A673 (cell line): ENCODE measurements at regions not wholly inside any gene's neighbourhood (a gene's known extent, or its start where the extent isn't known, plus 50 kb on each side); places are given as distances from the start of the nearest gene placed in this dataset.

Source experiments
- BruUV-seq: library from RNA; stranded (reverse); fragments of 400-500 nt; replicated peaks from 2 replicates; lab custom pipeline; 2021; lab: Mats Ljungman, UMichigan
- CTCF ChIA-PET: fragments of 300-600 bp; sonication (Branson Sonifier 250); formaldehyde crosslinking; loops from one replicate; lab custom pipeline; 2022; ENCODE audit warnings: antibody characterized with exemption; lab: Charles Lee
- POLR2A ChIA-PET: fragments of 300-600 bp; sonication (Branson Sonifier 250); formaldehyde crosslinking; loops from one replicate; lab custom pipeline; 2022; ENCODE audit warnings: antibody characterized with exemption; ENCODE audit not compliant: low non-redundant PET; lab: Charles Lee
- DNase-seq: peaks from one replicate; pipeline ENCODE4 v3.0.0-alpha.2; 2015; ENCODE audit warnings: low spot score
- H3K27ac ChIP-seq: fragments of 200-600 bp; sonication (generic); 2 replicates; pipeline ENCODE4 v1.5.1; 2016; ENCODE audit warnings: mixed run types, low read depth, mild to moderate bottlenecking, mixed read lengths, antibody characterized with exemption, low read length; ENCODE audit not compliant: poor library complexity, severe bottlenecking
- H3K27me3 ChIP-seq: fragments of 200-600 bp; sonication (generic); replicated peaks from 2 replicates; pipeline ENCODE4 v1.6.1; 2017; ENCODE audit warnings: mixed run types, low read depth, mild to moderate bottlenecking, mixed read lengths, antibody characterized with exemption, low read length; ENCODE audit not compliant: insufficient read depth, poor library complexity
- H3K36me3 ChIP-seq: fragments of 200-600 bp; sonication (generic); 2 replicates; pipeline ENCODE4 v1.6.1; 2016; ENCODE audit warnings: mixed run types, mild to moderate bottlenecking, mixed read lengths, antibody characterized with exemption, low read length; ENCODE audit not compliant: insufficient read depth, poor library complexity, severe bottlenecking
- H3K4me1 ChIP-seq: fragments of 200-600 bp; sonication (generic); 2 replicates; pipeline ENCODE4 v1.6.1; 2017; ENCODE audit warnings: mixed run types, mild to moderate bottlenecking, mixed read lengths, antibody characterized with exemption, low read length; ENCODE audit not compliant: insufficient read depth, poor library complexity, severe bottlenecking
- H3K4me3 ChIP-seq: fragments of 200-600 bp; sonication (generic); 2 replicates; pipeline ENCODE4 v1.5.1; 2016; ENCODE audit warnings: low read depth, mixed run types, mild to moderate bottlenecking, mixed read lengths, low read length; ENCODE audit not compliant: poor library complexity, severe bottlenecking
- H3K9me3 ChIP-seq: fragments of 200-600 bp; sonication (generic); 2 replicates; pipeline ENCODE4 v1.6.1; 2016; ENCODE audit warnings: mixed run types, low read depth, mild to moderate bottlenecking, mixed read lengths, antibody characterized with exemption, low read length; ENCODE audit not compliant: poor library complexity, severe bottlenecking
- CTCF ChIP-seq: fragments of 300-800, 200-600 bp; sonication (generic); conservative IDR thresholded peaks from 2 replicates; pipeline ENCODE4 v1.5.1; 2017; ENCODE audit warnings: low read depth, mild to moderate bottlenecking, antibody characterized with exemption, low read length, moderate library complexity, mixed read lengths
- EZH2 ChIP-seq: fragments of 200-600 bp; sonication (generic); IDR thresholded peaks from 2 replicates; pipeline ENCODE4 v1.6.1; 2017; ENCODE audit warnings: borderline replicate concordance, low read depth, mild to moderate bottlenecking, mixed read lengths, antibody characterized with exemption, low read length; ENCODE audit not compliant: poor library complexity, severe bottlenecking
- intact Hi-C: fragments of 100-400 bp; cut with micrococcal nuclease; formaldehyde crosslinking; loops from one replicate; pipeline ENCODE4 v1.10.0; 2022; ENCODE audit not compliant: unreplicated experiment

DNA sequence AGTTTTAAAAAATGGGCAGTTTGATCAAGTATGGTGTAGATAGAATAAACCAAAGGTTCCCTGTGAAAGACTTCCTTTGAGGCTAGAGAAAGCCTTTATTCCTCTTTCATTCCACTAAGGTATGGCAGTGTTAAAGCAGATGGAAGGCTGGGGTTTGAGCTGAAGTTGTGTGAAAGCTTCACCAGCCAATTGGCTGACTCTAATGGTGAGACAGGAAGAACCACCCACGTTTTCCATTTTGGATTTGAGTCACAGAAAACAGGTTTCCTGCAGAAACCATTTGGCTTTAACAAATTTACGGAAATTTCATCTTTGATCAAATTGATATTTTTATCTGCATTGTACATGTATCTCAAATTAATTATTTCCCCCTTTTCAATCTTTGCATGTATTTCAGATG, 455.0 kb downstream of the PCNX1 start:
- Histone ChIP-seq H3K36me3 (no peaks in the 10 kb centered on the region), H3K27me3 (no peaks in the 10 kb centered on the region), H3K9me3 (no peaks in the 10 kb centered on the region), H3K27ac (peak overlapping the region; percentile 61), H3K4me1 (peaks cover 44% of the 10 kb centered on the region), H3K4me3 (no peak overlapping the region)
- intact Hi-C loops = no loop called here
- no TSS peak for BruUV-seq
- ChIA-PET POLR2A (no interaction called here), CTCF (no interaction called here)
- TF ChIP-seq CTCF (no peak), EZH2 (no peak)
- DNase-seq = peak; percentile 50

DNA sequence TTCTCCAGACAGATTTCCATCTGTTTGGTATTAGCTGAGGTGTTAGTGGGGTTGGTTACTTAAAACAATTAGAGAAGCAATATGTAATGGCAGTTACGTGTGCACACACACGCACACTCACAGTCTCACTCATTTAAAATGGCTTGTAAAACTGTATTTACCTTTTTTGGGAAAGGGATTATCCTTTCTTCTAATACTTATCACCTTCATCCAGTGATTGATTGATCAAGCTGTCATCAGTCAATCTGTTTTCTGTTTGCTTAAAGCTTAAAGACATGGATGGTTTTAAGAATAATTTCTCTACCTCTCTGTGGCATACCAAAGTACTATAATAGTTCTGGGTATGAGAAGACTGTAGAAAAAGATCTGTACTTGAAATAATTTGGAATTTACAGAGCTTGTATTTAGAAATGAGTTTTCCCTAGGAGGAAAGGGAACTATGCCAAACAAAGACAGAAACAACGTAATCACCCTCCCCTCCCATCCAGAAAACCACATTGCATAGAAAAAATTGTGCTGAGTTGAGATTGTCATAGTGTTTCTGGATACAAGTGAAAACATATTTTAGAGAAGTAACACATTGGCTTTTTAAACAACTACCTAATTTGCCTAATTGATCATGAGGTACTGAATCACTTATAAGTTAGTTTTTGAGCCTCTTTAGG, 455.8 kb downstream of the PCNX1 start:
- ChIA-PET CTCF (no interaction called here), POLR2A (no interaction called here)
- Histone ChIP-seq H3K27ac (peak overlapping the region; percentile 61), H3K36me3 (no peaks in the 10 kb centered on the region), H3K27me3 (no peaks in the 10 kb centered on the region), H3K4me1 (peaks cover 44% of the 10 kb centered on the region), H3K4me3 (no peak overlapping the region), H3K9me3 (no peaks in the 10 kb centered on the region)
- intact Hi-C loops = no loop called here
- TF ChIP-seq EZH2 (no peak), CTCF (no peak)
- DNase-seq = no peak
- BruUV-seq = no TSS peak

DNA sequence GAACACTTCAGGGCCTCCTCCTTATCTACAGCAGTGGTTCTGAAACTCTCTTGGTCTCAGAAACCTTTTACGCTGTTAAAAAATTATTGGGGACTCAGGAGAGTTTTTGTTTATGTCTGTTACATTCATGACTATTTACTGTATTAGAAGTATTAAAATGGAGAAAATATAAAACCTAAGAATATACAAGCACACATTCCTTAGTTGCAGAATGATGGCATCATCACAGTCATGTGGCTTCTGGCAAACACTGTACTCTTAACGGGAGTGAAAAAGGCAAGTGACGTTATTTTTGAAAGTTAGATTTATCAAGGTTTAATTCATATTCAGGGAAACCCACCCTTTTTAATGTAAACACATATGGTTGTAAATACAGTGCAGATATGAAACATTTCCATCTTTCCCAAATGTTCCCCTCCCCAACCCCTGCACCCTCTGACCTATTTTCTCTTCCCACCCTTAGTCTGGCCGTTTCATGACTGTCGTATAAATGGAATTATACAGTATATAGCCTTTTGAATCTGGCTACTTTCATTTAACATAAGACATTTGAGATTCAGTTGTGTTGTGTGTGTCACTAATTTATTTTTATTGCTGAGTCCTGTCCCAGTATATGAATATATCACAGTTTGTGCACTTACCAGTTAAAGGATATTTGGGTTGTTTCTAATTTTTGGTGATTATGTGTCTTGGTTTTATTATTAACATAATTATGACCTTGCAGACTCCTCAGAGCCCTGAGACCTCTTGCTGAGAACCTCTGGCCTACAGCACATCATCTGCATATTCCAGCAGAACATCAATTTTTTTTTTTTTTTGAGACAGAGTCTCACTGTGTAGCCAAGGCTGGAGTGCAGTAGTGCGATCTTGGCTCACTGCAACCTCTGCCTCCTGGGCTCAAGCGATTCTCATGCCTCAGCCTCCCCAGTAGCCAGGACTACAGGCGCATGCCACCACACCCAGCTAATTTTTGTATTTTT, 457.0 kb downstream of the PCNX1 start:
- BruUV-seq = no TSS peak
- Histone ChIP-seq H3K4me1 (peaks cover 44% of the 10 kb centered on the region), H3K27me3 (no peaks in the 10 kb centered on the region), H3K36me3 (no peaks in the 10 kb centered on the region), H3K27ac (peak overlapping the region; percentile 61), H3K9me3 (no peaks in the 10 kb centered on the region), H3K4me3 (no peak overlapping the region)
- POLR2A ChIA-PET = no interaction called here
- TF ChIP-seq CTCF (no peak), EZH2 (no peak)
- CTCF ChIA-PET = no interaction called here
- intact Hi-C loops = no loop called here
- peak; percentile 27 for DNase-seq
